ENCODE measurements at regions not wholly inside any gene's neighbourhood (a gene's known extent, or its start where the extent isn't known, plus 50 kb on each side); places are given as distances from the start of the nearest gene placed in this dataset.

DNA sequence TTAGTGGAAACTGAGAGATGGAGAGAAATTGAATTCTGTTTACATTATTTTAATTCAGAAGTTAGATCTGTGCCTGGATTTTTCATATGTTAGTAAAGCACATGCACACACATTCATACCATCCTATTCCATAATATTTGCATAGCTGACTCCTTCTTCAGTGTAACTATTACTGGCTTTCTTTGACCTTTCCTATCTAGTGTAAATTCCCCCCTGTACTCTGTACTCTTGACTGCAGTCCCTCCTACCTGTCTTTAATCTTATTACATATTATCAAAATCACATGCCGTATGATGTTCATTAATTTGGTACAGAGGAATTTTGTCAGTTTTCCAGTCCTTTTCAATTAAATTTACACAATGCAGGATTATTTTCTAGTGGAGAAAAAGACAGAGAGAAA is 417.0 kb upstream of the SOX5 start:
- CTCF ChIA-PET = no interaction called here
- no peak overlapping the region for H3K27ac ChIP-seq (ENCODE audit: insufficient read depth, low read depth, low read length)

GRCh38 chr12:24364921-24365320 is 415.5 kb upstream of the SOX5 start:
- ChIA-PET CTCF (no interaction called here), POLR2A (no interaction called here)
- no peaks in the 10 kb centered on the region for H3K79me2 ChIP-seq (ENCODE audit: control insufficient read depth, insufficient read depth, low read length)
- H3K4me2 ChIP-seq (ENCODE audit: insufficient read depth, low read length) = no peak overlapping the region
- no peaks in the 10 kb centered on the region for H3K27me3 ChIP-seq (ENCODE audit: control insufficient read depth in 2 of 2, insufficient read depth in 2 of 2, low read length in 2 of 2)
- H3K9ac ChIP-seq (replicated peaks; ENCODE audit: extremely low read depth, insufficient read depth, low read length) = no peak overlapping the region
- TF ChIP-seq MYC (IDR thresholded peaks at IDR 0.05; ENCODE audit: low read depth, low read length) = no peak
- TF ChIP-seq, protein P1, sequence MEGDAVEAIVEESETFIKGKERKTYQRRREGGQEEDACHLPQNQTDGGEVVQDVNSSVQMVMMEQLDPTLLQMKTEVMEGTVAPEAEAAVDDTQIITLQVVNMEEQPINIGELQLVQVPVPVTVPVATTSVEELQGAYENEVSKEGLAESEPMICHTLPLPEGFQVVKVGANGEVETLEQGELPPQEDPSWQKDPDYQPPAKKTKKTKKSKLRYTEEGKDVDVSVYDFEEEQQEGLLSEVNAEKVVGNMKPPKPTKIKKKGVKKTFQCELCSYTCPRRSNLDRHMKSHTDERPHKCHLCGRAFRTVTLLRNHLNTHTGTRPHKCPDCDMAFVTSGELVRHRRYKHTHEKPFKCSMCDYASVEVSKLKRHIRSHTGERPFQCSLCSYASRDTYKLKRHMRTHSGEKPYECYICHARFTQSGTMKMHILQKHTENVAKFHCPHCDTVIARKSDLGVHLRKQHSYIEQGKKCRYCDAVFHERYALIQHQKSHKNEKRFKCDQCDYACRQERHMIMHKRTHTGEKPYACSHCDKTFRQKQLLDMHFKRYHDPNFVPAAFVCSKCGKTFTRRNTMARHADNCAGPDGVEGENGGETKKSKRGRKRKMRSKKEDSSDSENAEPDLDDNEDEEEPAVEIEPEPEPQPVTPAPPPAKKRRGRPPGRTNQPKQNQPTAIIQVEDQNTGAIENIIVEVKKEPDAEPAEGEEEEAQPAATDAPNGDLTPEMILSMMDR (IDR thresholded peaks at IDR 0.05; ENCODE audit: extremely low read depth in 1 of 2, insufficient read depth in 1 of 2, low read depth in 1 of 2, low read length in 2 of 2) = no peak
- TF ChIP-seq FOS (IDR thresholded peaks at IDR 0.05; ENCODE audit: borderline replicate concordance, insufficient read depth, low read length) = no peak
- TF ChIP-seq POLR2AphosphoS5 (IDR thresholded peaks at IDR 0.05; ENCODE audit: insufficient read depth, low read depth, low read length) = no peak
- no peak for TF ChIP-seq POLR2A (IDR thresholded peaks at IDR 0.05; ENCODE audit: low read depth, low read length)
- TF ChIP-seq JUN (IDR thresholded peaks at IDR 0.05; ENCODE audit: borderline replicate concordance, insufficient read depth, insufficient read length, low read depth) = no peak
- no peak for TF ChIP-seq GATA2 (IDR thresholded peaks at IDR 0.05; ENCODE audit: insufficient read depth, insufficient read length, low read depth, low read length)
- no peak for TF ChIP-seq EZH2 (IDR thresholded peaks at IDR 0.05; ENCODE audit: borderline replicate concordance, low read depth, low read length, severe bottlenecking)
- TF ChIP-seq, protein P2, sequence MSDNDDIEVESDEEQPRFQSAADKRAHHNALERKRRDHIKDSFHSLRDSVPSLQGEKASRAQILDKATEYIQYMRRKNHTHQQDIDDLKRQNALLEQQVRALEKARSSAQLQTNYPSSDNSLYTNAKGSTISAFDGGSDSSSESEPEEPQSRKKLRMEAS (IDR thresholded peaks at IDR 0.05; ENCODE audit: insufficient read depth, insufficient read length) = no peak
- H3K9me1 ChIP-seq (replicated peaks; ENCODE audit: control insufficient read depth, extremely low read depth, insufficient read depth, low read length) = no peaks in the 10 kb centered on the region
- dilution Hi-C loops (cut with MboI; ENCODE audit: extremely low pct_ligation_motif_present, low sequenced_read_pairs) = no loop called here
- H4K20me1 ChIP-seq (replicated peaks; ENCODE audit: control insufficient read depth, extremely low read depth, insufficient read depth, low read length) = no peaks in the 10 kb centered on the region
- intact Hi-C loops (cut with micrococcal nuclease) = loop anchor here (5.0 kb wide), 1 partner anchor 197 kb away; no protein-coding TSS in a partner anchor
- no peak overlapping the region for H3K4me3 ChIP-seq (replicated peaks in 1 of 3; ENCODE audit: insufficient read depth in 1 of 3, low read depth in 1 of 3, low read length in 3 of 3)
- H2AFZ ChIP-seq (ENCODE audit: low read depth, low read length) = no peak overlapping the region
- H3K4me1 ChIP-seq (ENCODE audit: control insufficient read depth, extremely low read depth, insufficient read depth, low read length) = no peaks in the 10 kb centered on the region
- no peaks in the 10 kb centered on the region for H3K9me3 ChIP-seq (replicated peaks; ENCODE audit: control insufficient read depth, insufficient read depth, low read length)
- H3K27ac ChIP-seq (ENCODE audit: insufficient read depth, low read depth, low read length) = no peak overlapping the region
- DNase-seq (ENCODE audit: low read depth, low spot score) (no peak), FAIRE-seq (no peak)
- H3K36me3 ChIP-seq (ENCODE audit: control insufficient read depth in 2 of 2, extremely low read depth in 1 of 2, insufficient read depth in 2 of 2, low read length in 2 of 2) = no peaks in the 10 kb centered on the region
- BruUV-seq (replicated peaks) = no TSS peak

More for the DNA sequence above, 417.0 kb upstream of the SOX5 start:
- no peaks in the 10 kb centered on the region for H3K36me3 ChIP-seq (ENCODE audit: control insufficient read depth in 2 of 2, extremely low read depth in 1 of 2, insufficient read depth in 2 of 2, low read length in 2 of 2)
- no peaks in the 10 kb centered on the region for H3K27me3 ChIP-seq (ENCODE audit: control insufficient read depth in 2 of 2, insufficient read depth in 2 of 2, low read length in 2 of 2)
- no peak overlapping the region for H3K4me3 ChIP-seq (replicated peaks in 1 of 3; ENCODE audit: insufficient read depth in 1 of 3, low read depth in 1 of 3, low read length in 3 of 3)
- no peak overlapping the region for H3K4me2 ChIP-seq (ENCODE audit: insufficient read depth, low read length)
- intact Hi-C loops (cut with micrococcal nuclease) (no loop called here), dilution Hi-C loops (cut with MboI; ENCODE audit: extremely low pct_ligation_motif_present, low sequenced_read_pairs) (no loop called here)
- no peaks in the 10 kb centered on the region for H3K79me2 ChIP-seq (ENCODE audit: control insufficient read depth, insufficient read depth, low read length)
- no peaks in the 10 kb centered on the region for H3K9me1 ChIP-seq (replicated peaks; ENCODE audit: control insufficient read depth, extremely low read depth, insufficient read depth, low read length)
- POLR2A ChIA-PET = no interaction called here
- TF ChIP-seq GATA2 (IDR thresholded peaks at IDR 0.05; ENCODE audit: insufficient read depth, insufficient read length, low read depth, low read length) = no peak
- TF ChIP-seq EZH2 (IDR thresholded peaks at IDR 0.05; ENCODE audit: borderline replicate concordance, low read depth, low read length, severe bottlenecking) = no peak
- TF ChIP-seq POLR2AphosphoS5 (IDR thresholded peaks at IDR 0.05; ENCODE audit: insufficient read depth, low read depth, low read length) = no peak
- no peaks in the 10 kb centered on the region for H4K20me1 ChIP-seq (replicated peaks; ENCODE audit: control insufficient read depth, extremely low read depth, insufficient read depth, low read length)
- H2AFZ ChIP-seq (ENCODE audit: low read depth, low read length) = no peak overlapping the region
- H3K9me3 ChIP-seq (replicated peaks; ENCODE audit: control insufficient read depth, insufficient read depth, low read length) = no peaks in the 10 kb centered on the region
- H3K9ac ChIP-seq (replicated peaks; ENCODE audit: extremely low read depth, insufficient read depth, low read length) = no peak overlapping the region
- BruUV-seq (replicated peaks) = no TSS peak
- no peak for FAIRE-seq
- no peak for DNase-seq (ENCODE audit: low read depth, low spot score)
- H3K4me1 ChIP-seq (ENCODE audit: control insufficient read depth, extremely low read depth, insufficient read depth, low read length) = no peaks in the 10 kb centered on the region
